Esophagus (tissue), 2 donors: ENCODE measurements at regions not wholly inside any gene's neighbourhood (a gene's known extent, or its start where the extent isn't known, plus 50 kb on each side); places are given as distances from the start of the nearest gene placed in this dataset.

Experiments
- H3K27ac ChIP-seq, 2 donors: one replicate each; pipeline ENCODE4 v1.5.1; 2013; ENCODE audit warnings: low read depth in 2 of 2, mild to moderate bottlenecking in 2 of 2, inconsistent platforms in 1 of 2, low read length in 1 of 2, moderate library complexity in 1 of 2
- H3K27me3 ChIP-seq, 2 donors: one replicate each; pipeline ENCODE4 v1.6.1; 2013; ENCODE audit warnings: low read length in 2 of 2, control low read depth in 1 of 2, mild to moderate bottlenecking in 1 of 2; ENCODE audit not compliant: insufficient read depth in 2 of 2, control insufficient read depth in 1 of 2
- H3K36me3 ChIP-seq, 2 donors: one replicate each; pipeline ENCODE4 v1.6.1; 2013; ENCODE audit warnings: low read length in 1 of 2; ENCODE audit not compliant: control insufficient read depth in 2 of 2, insufficient read depth in 2 of 2
- H3K4me1 ChIP-seq, 2 donors: one replicate each; pipeline ENCODE4 v1.6.1; 2013; ENCODE audit warnings: low read length in 1 of 2; ENCODE audit not compliant: control insufficient read depth in 2 of 2, insufficient read depth in 2 of 2
- H3K4me3 ChIP-seq, 2 donors: one replicate each; pipeline ENCODE4 v1.5.1; 2013; ENCODE audit warnings: low read length in 2 of 2, mild to moderate bottlenecking in 2 of 2, low read depth in 1 of 2, moderate library complexity in 1 of 2
- H3K9me3 ChIP-seq, 2 donors: one replicate each; pipeline ENCODE4 v1.6.1; 2013; ENCODE audit warnings: mild to moderate bottlenecking in 2 of 2, low read depth in 1 of 2, low read length in 1 of 2, moderate library complexity in 1 of 2; ENCODE audit not compliant: control insufficient read depth in 2 of 2, insufficient read depth in 1 of 2
- WGBS, 2 donors: extraction: QIAGEN DNeasy Blood & Tissue Kit; methylation state at CpG; one replicate each; pipeline ENCODE4 v1.1.7; 2013; 5-methylcytosine and 5-hydroxymethylcytosine counted together
- donor health status: healthy with polysubstance abuse.
- donor health status: Bipolar disorder and iron deficiency.

GRCh38 chr15:39041979-39042495, 477.4 kb upstream of the RASGRP1 start:
- H3K27me3 ChIP-seq = no peaks in the 10 kb centered on the region
- H3K36me3 ChIP-seq = no peaks in the 10 kb centered on the region
- H3K4me1 ChIP-seq = no peaks in the 10 kb centered on the region
- H3K4me3 ChIP-seq = no peak overlapping the region
- 84 to 85% methylated on average over 4 of the region's 4 CpGs for WGBS, 2 donors
- no peak overlapping the region for H3K27ac ChIP-seq
- no peaks in the 10 kb centered on the region for H3K9me3 ChIP-seq

- H3K27ac ChIP-seq = no peak overlapping the region
- WGBS, 2 donors = 93 to 95% methylated on average over 4 of the region's 4 CpGs
Observed at GRCh38 chr15:39051626-39052322, 487.2 kb upstream of the RASGRP1 start.

GRCh38 chr15:39052323-39052705, 487.7 kb upstream of the RASGRP1 start:
- no peaks in the 10 kb centered on the region for H3K9me3 ChIP-seq
- H3K4me1 ChIP-seq = no peaks in the 10 kb centered on the region
- H3K27ac ChIP-seq = no peak overlapping the region
- H3K36me3 ChIP-seq = no peaks in the 10 kb centered on the region
- H3K4me3 ChIP-seq = no peak overlapping the region
- H3K27me3 ChIP-seq = no peaks in the 10 kb centered on the region

More at GRCh38 chr15:39051626-39052322, 487.2 kb upstream of the RASGRP1 start:
- H3K4me3 ChIP-seq = no peak overlapping the region
- H3K27me3 ChIP-seq = no peaks in the 10 kb centered on the region
- H3K4me1 ChIP-seq = no peaks in the 10 kb centered on the region
- no peaks in the 10 kb centered on the region for H3K9me3 ChIP-seq
- no peaks in the 10 kb centered on the region for H3K36me3 ChIP-seq

GRCh38 chr15:39053480-39053879, 488.9 kb upstream of the RASGRP1 start:
- H3K4me3 ChIP-seq = no peak overlapping the region
- H3K4me1 ChIP-seq = no peaks in the 10 kb centered on the region
- no peak overlapping the region for H3K27ac ChIP-seq
- H3K9me3 ChIP-seq = no peaks in the 10 kb centered on the region
- H3K36me3 ChIP-seq = no peaks in the 10 kb centered on the region
- H3K27me3 ChIP-seq = no peaks in the 10 kb centered on the region

- Histone ChIP-seq H3K27ac (no peak overlapping the region), H3K36me3 (no peaks in the 10 kb centered on the region), H3K9me3 (no peaks in the 10 kb centered on the region), H3K4me3 (no peak overlapping the region), H3K4me1 (no peaks in the 10 kb centered on the region), H3K27me3 (no peaks in the 10 kb centered on the region)
- 68 to 71% methylated on average over 5 of the region's 5 CpGs for WGBS, 2 donors
Observed at GRCh38 chr15:39054128-39054732, 489.6 kb upstream of the RASGRP1 start.

- Histone ChIP-seq H3K4me3 (no peak overlapping the region), H3K27ac (no peak overlapping the region), H3K27me3 (no peaks in the 10 kb centered on the region), H3K36me3 (no peaks in the 10 kb centered on the region), H3K4me1 (no peaks in the 10 kb centered on the region), H3K9me3 (no peaks in the 10 kb centered on the region)
- WGBS, 2 donors = 95 to 97% methylated on average over 1 of the region's 1 CpG
Observed at GRCh38 chr15:39056357-39056756, 491.7 kb upstream of the RASGRP1 start.

- no peaks in the 10 kb centered on the region for H3K36me3 ChIP-seq
- H3K4me1 ChIP-seq = no peaks in the 10 kb centered on the region
- no peaks in the 10 kb centered on the region for H3K27me3 ChIP-seq
- no peak overlapping the region for H3K4me3 ChIP-seq
- whole genome bisulfite sequencing, 2 donors = 86 to 89% methylated on average over 6 of the region's 6 CpGs
- no peak overlapping the region for H3K27ac ChIP-seq
- no peaks in the 10 kb centered on the region for H3K9me3 ChIP-seq
Observed at GRCh38 chr15:39058351-39059131, 493.9 kb upstream of the RASGRP1 start.

GRCh38 chr15:39059917-39060316, 495.3 kb upstream of the RASGRP1 start:
- WGBS, 2 donors = 87 to 90% methylated on average over 4 of the region's 4 CpGs
- Histone ChIP-seq H3K9me3 (no peaks in the 10 kb centered on the region), H3K36me3 (no peaks in the 10 kb centered on the region), H3K27me3 (no peaks in the 10 kb centered on the region), H3K4me3 (no peak overlapping the region), H3K4me1 (no peaks in the 10 kb centered on the region), H3K27ac (no peak overlapping the region)

GRCh38 chr15:39061952-39062464, 497.4 kb upstream of the RASGRP1 start:
- Histone ChIP-seq H3K9me3 (no peaks in the 10 kb centered on the region), H3K4me3 (no peak overlapping the region), H3K36me3 (no peaks in the 10 kb centered on the region), H3K27me3 (no peaks in the 10 kb centered on the region), H3K4me1 (no peaks in the 10 kb centered on the region), H3K27ac (no peak overlapping the region)
- WGBS, 2 donors = 61 to 77% methylated on average over 6 of the region's 6 CpGs
